MG63 (cell line): ENCODE measurements at regions not wholly inside any gene's neighbourhood (a gene's known extent, or its start where the extent isn't known, plus 50 kb on each side); places are given as distances from the start of the nearest gene placed in this dataset.
A peak's percentile ranks its signal among the peaks of the same experiment; 100 is the strongest.
"Not testable (repeated sequence)": the region's sequence is repeated elsewhere in the genome, so short reads cannot be mapped to it uniquely, and the experiment has no call there.

Experiments used
- DNase-seq: peaks from one replicate; pipeline ENCODE4 v3.0.0-alpha.2; 2020
- H3K27me3 ChIP-seq: fragments of 250-450 bp; sonication (Bioruptor Pico); 2 replicates; pipeline ENCODE4 v1.5.1; 2020; ENCODE audit warnings: mild to moderate bottlenecking, moderate library complexity
- H3K36me3 ChIP-seq: fragments of 250-450 bp; sonication (Bioruptor Pico); 2 replicates; pipeline ENCODE4 v1.5.1; 2020; ENCODE audit warnings: mild to moderate bottlenecking, moderate library complexity
- H3K4me3 ChIP-seq: fragments of 250-450 bp; sonication (Bioruptor Pico); 2 replicates; pipeline ENCODE4 v1.5.1; 2020; ENCODE audit warnings: mild to moderate bottlenecking, moderate library complexity
- H3K9me3 ChIP-seq: fragments of 250-450 bp; sonication (Bioruptor Pico); 2 replicates; pipeline ENCODE4 v1.5.1; 2020; ENCODE audit warnings: mild to moderate bottlenecking, moderate library complexity

DNA sequence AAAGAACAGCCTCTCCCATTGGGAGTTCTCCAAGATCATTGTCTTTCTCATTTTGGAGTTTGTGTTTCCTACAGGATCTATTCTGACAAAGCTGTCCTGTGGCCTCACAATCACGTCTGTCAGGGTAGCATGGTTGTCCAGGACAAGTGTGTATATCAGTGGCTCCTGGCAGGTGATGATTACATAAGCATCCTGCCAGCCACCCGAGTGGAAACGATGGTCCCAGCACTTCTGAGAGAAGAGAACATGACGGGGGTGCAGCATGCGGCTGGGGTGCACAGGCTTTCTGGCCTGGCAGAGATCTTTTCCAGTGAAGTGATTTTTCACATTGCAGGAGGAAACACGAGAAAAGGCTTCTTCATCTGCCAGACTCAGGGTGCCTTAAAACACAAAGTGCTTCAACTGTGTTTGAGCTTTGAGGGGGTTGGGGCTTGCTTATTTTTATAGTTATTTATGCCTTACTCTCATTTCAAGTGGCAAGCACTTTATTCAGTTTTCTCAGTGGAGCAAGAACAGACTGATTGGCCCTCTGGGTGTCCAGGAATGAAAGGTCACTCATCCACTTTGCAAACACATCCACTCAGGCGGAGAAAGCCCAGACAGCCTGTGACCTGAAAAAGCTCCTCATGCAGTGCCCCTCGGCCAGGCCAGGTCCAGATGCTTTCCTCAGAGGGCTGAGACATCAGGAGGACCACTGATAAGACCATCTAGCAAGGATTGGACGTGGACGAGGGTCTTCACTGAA lies 186.0 kb downstream of the DUSP10 start:
- H3K27me3 ChIP-seq, result no peaks in the 10 kb centered on the region
- H3K9me3 ChIP-seq, result no peaks in the 10 kb centered on the region
- H3K4me3 ChIP-seq, result no peak overlapping the region
- no peaks in the 10 kb centered on the region for H3K36me3 ChIP-seq
- DNase-seq, result no peak

DNA sequence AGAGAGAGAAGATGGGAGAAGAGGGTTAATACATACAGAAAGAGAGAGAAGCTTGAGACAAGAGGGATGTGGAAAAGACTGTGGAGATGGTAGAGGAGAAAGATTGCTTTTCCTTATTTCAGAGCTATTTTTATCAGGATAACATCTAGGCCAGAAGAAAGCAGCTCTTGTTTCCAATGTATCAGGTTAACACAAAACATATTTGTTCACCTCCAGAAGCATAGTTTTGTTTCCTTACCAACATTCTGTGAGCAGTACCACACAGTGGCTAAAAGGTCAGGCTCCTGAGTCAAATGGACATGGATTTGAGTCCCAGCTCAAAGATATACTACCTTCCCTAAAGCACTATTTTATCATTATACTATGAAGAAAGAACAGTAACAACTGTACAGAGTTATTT lies 185.5 kb downstream of the DUSP10 start:
- Histone ChIP-seq H3K4me3 (no peak overlapping the region), H3K36me3 (no peaks in the 10 kb centered on the region), H3K9me3 (no peaks in the 10 kb centered on the region), H3K27me3 (no peaks in the 10 kb centered on the region)
- no peak for DNase-seq

DNA sequence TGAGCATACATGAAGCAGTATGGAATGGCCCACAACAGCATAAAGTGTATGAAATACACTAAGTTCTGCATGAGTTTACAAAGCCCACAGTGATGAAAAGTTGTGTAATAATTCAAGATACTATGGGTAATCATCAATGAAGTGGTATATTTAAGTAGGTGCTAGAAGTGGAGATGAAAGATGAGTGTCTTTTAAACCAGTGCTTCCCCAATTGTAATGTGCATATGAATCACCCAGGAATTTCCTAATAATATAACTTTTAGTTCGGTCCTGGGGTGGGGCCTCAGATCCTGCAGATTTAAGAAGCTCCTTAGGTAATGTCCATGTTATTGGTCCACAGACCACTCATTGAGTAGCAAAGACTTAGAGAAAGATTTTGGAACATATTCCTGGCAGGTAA lies 184.9 kb downstream of the DUSP10 start:
- H3K4me3 ChIP-seq, result no peak overlapping the region
- H3K27me3 ChIP-seq, result no peaks in the 10 kb centered on the region
- no peaks in the 10 kb centered on the region for H3K36me3 ChIP-seq
- no peaks in the 10 kb centered on the region for H3K9me3 ChIP-seq
- no peak for DNase-seq

DNA sequence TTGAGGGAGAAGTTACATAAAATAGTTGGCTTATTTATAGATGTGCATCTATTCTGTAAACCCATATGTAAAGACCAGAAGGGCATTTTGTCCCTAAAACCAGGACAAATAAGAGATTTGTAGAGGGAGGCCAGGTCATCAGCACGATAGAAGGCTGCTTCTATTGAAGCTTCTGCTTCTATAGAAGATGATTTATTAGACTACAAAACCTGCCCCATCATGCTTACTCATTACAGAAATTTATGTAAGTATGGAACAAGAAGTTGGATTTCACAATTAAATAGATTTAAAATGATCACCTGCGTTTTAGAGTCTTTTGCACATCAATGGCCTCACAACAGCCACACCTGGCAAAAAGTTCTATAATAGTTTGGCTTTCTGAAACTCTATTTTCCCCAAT lies 183.5 kb downstream of the DUSP10 start:
- no peaks in the 10 kb centered on the region for H3K9me3 ChIP-seq
- no peaks in the 10 kb centered on the region for H3K27me3 ChIP-seq
- H3K36me3 ChIP-seq, result no peaks in the 10 kb centered on the region
- H3K4me3 ChIP-seq, result no peak overlapping the region
- DNase-seq, result no peak

DNA sequence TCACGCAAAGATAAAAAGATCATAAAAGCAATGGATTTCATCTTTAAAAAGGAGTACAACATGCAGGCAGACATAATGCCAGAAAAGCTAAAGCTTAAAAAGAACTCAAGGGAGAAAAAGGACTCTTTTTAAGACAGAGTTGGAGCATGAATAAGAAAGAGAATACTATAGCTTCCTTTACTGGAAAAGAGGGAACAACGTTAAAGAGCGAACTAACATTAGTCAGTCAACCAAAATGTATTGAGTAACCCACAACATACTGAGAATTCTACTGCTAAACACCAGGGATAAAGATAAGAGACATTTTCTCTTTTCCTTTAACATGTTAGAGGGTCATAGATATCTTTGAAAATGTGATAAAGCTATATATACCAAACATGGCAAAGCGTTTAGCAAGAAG lies 182.0 kb downstream of the DUSP10 start:
- H3K27me3 ChIP-seq, result no peaks in the 10 kb centered on the region
- no peak for DNase-seq
- H3K9me3 ChIP-seq, result no peaks in the 10 kb centered on the region
- H3K4me3 ChIP-seq, result no peak overlapping the region
- no peaks in the 10 kb centered on the region for H3K36me3 ChIP-seq

DNA sequence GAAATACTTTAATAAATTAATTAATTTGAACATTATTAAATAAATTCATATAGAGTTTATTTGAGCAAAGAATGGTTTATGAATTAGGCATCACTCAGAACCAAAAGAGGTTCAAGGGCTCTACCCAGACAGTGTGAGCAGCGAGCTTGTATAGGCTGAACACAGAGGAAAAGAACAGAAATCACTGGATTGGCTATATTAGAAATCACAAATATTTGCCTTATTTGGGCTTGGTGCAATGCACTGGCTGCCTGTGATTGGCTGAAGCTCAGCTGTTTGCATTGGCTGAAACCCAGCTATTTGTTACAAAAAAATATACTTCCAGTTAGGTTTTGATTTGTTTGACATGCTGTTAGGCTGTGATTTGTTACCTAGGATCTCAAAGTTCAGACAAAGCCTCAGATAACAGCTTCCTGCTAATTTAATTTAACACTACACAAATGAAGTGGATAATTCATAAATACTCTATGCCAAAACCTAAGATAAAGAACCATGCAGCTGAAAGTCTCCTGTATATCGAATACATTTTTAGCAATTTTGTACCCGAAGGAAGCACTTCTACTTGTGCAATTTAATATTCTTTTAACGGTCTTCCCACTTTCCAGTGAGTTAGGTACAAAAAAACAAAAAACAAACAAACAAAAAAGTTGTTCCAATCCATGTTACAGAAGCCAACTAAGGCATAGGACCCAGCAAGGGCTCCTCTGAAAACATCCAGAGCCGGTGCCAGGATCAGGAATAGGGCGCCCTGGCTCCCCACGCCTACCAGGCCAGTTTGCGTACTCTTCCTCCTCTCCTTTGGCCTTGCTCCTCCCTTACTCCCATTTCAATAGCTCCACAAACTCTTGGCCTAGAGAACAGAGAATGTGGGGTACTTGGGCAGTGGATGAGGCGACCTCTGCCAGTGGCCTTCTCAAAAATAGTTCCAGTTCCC lies 179.1 kb downstream of the DUSP10 start:
- H3K27me3 ChIP-seq, result no peaks in the 10 kb centered on the region
- no peaks in the 10 kb centered on the region for H3K36me3 ChIP-seq
- H3K4me3 ChIP-seq, result no peak overlapping the region
- DNase-seq, result no peak
- no peaks in the 10 kb centered on the region for H3K9me3 ChIP-seq

DNA sequence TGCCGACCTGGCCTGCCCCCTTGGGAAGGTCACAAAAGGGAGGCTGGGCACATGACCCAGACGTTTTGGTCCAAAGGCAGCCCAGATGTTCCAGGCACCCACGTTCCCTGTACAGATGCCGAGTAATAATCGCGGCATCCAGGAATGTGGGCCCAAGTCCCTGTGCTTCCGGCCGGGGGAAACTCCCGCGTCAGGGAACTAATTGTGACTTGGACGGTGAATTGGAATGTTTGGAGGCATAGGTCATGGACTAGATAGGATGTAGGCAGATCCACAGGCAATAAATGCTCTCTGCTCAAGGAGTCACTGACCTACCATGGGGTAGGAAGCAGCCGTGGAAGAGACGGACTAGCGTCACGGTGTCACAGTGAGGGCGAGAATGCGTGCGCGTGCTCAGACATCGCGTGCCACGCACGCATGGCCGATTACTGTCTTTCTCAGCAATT lies 178.4 kb downstream of the DUSP10 start:
- H3K27me3 ChIP-seq, result no peaks in the 10 kb centered on the region

DNA sequence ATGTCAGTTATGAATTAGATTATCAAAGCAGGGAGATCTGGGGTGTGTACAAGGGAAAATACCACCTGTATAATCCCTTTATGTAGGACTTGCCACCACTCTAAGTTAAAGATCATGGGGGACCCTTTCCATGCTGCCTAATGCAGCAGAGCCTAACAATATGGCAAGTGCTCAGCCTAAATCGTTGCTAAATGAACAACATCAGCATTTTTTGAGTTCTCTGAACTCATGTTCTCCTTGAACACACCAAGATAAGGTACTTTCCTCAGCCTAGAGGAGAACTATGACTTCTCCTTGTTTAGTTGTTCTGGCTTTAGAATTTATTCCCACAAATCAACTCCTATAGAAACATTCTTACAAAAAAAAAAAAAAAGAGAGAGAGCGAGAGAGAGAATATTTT lies 177.0 kb downstream of the DUSP10 start:
- H3K36me3 ChIP-seq, result no peaks in the 10 kb centered on the region
- H3K27me3 ChIP-seq, result no peaks in the 10 kb centered on the region
- DNase-seq, result no peak
- H3K4me3 ChIP-seq, result no peak overlapping the region
- H3K9me3 ChIP-seq, result no peaks in the 10 kb centered on the region

More for the DNA sequence above, 178.4 kb downstream of the DUSP10 start:
- no peak for DNase-seq
- Histone ChIP-seq H3K36me3 (no peaks in the 10 kb centered on the region), H3K4me3 (no peak overlapping the region), H3K9me3 (no peaks in the 10 kb centered on the region)

DNA sequence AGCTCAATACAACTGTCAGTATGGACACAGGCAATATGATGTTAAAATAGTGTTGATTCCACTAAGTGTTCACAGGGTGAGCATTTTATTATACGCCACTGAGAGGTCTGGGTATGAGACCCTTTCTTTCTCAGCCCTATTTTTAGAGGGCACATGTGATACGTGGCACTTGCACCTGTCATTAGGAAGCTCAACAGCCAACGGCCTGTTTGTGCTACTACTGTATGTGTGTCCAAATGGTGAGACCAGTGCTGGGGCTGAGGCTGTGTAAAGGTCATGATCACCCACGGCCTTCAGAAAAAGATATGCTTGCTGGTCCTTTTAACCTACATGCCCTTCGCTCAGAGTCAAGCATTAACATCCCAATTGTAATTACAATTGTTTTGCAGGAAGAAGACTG lies 176.2 kb downstream of the DUSP10 start:
- DNase-seq, result no peak
- Histone ChIP-seq H3K4me3 (no peak overlapping the region), H3K27me3 (no peaks in the 10 kb centered on the region), H3K9me3 (no peaks in the 10 kb centered on the region), H3K36me3 (no peaks in the 10 kb centered on the region)

DNA sequence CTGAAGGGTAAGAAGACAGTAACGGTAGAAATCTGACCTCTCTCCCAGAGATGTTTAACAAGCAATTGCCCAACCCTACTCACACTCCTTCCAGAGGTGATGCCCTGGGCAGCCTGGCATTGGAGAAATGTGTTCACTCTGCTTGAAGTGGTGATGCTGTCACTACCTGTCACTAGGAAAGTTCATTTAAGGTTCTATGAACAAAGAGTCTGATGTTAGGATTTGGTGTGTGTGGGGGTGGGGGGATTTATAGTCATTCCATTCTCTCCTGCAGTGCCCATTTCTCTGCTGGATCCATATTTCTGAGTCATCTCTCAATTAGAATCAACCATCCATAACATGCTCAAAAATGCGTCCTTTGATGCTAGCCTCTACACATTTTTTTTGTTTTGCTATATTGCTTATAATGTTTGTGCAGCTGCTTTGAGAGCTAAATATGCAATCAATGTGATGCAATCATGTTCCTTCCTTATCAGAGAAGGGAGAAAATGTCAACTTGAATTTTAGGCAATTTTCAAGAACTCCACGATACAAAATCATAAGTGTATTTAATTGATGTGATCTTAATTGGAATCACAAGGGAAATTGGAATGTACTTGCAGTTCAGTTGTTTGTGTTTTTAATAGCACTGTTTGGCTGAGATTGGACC lies 173.9 kb downstream of the DUSP10 start:
- H3K4me3 ChIP-seq, result no peak overlapping the region
- no peaks in the 10 kb centered on the region for H3K36me3 ChIP-seq
- no peak for DNase-seq
- H3K27me3 ChIP-seq, result no peaks in the 10 kb centered on the region
- no peaks in the 10 kb centered on the region for H3K9me3 ChIP-seq

DNA sequence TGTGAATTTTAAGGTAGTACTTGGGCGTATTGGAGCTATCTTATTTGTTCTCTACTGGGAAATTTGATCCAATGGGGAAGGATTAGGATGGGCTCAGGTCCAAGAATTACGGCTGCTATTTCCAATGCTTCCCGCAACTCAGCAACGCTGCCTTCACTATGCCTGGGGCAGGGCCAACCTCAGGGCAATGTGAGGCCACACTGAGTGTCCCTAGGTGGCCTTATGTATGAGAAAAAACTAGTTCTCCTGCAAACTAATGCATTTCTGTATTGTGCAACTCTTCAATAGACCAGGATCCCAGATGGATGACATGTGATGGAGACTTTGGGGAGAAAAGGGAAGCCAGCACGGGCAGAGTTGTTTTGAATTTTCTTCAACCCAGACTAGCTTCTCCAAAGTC lies 168.1 kb downstream of the DUSP10 start:
- Histone ChIP-seq H3K36me3 (no peaks in the 10 kb centered on the region), H3K9me3 (no peaks in the 10 kb centered on the region), H3K4me3 (no peak overlapping the region), H3K27me3 (no peaks in the 10 kb centered on the region)
- no peak for DNase-seq

DNA sequence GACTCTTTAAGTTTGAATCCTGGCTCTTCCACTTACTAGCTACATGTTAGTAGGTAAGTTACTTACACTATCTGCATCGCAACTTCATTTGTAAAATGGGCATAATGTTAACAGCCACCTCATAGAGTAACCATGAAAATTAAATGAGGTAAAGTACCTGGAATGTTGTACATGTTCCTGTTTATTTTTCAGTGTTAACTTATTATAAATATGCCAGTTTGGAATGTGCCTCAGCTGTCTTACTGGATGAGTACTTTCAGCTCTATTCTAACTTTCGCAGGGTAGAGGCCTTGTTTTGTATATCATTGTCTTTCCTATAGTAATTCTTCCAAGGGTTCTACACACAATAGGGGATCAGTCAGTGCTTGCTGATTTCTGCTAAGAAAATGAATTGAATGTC lies 167.4 kb downstream of the DUSP10 start:
- Histone ChIP-seq H3K27me3 (no peaks in the 10 kb centered on the region), H3K36me3 (no peaks in the 10 kb centered on the region), H3K9me3 (no peaks in the 10 kb centered on the region), H3K4me3 (no peak overlapping the region)
- DNase-seq, result no peak

DNA sequence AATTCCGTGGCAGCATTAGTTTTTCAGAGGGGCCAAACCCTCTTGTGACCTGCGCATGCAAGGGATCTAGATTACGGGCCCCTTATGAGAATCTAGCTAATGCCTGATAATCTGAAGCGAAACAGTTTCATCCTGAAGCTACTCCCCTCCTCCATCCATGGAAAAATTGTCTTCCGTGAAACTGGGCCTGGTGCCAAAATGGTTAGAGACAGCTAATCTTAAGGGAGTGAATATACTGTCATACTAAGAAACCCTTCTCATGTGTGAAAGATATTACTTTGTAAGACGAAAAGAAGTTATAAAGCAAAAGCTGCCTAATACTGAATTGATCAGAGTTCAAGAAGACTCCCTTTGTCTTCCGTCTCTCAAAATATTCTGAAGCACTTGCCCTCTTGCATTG lies 166.3 kb downstream of the DUSP10 start:
- DNase-seq, result no peak
- H3K27me3 ChIP-seq, result no peaks in the 10 kb centered on the region
- H3K9me3 ChIP-seq, result no peaks in the 10 kb centered on the region
- H3K36me3 ChIP-seq, result no peaks in the 10 kb centered on the region
- no peak overlapping the region for H3K4me3 ChIP-seq

DNA sequence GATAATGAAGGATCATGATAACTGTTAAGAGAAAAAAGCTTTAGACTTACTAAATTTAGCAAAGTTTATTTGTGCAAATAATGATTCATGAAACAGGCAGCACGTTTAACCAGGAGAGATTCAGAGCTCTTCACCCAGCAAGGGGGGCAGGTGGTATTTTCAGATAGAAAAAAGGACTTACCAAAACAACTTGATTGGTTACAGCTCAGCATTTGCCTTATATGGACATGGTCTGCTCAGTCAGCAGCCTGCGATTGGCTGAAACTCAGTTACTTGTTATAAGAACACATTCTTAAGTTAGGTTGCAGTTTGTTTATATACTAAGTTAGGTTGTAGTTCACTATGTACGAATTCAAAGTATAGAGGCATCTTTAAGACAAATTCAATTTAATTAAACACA lies 165.6 kb downstream of the DUSP10 start:
- Histone ChIP-seq H3K27me3 (no peaks in the 10 kb centered on the region), H3K4me3 (no peak overlapping the region), H3K36me3 (no peaks in the 10 kb centered on the region), H3K9me3 (no peaks in the 10 kb centered on the region)
- DNase-seq, result peak; percentile 44

DNA sequence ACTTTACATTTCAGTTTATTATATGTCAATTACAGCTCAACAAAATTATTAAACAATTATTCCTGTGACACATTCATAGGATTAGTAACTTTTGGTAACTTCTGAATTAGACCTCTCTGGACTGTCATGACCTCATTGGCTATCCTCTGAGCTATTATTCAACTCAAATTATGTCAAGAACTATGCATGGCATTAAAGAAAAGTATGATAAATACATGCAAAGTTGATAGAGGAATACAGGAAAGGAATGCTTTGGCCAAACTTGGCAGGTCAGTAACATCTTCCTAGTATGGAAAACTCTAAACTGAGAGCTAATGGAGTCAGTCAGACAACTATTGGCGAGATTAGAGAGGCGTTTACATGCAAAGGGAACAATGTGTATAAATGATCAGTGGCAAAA lies 158.4 kb downstream of the DUSP10 start:
- H3K9me3 ChIP-seq, result no peaks in the 10 kb centered on the region
- no peaks in the 10 kb centered on the region for H3K36me3 ChIP-seq
- no peak overlapping the region for H3K4me3 ChIP-seq
- no peaks in the 10 kb centered on the region for H3K27me3 ChIP-seq
- no peak for DNase-seq

DNA sequence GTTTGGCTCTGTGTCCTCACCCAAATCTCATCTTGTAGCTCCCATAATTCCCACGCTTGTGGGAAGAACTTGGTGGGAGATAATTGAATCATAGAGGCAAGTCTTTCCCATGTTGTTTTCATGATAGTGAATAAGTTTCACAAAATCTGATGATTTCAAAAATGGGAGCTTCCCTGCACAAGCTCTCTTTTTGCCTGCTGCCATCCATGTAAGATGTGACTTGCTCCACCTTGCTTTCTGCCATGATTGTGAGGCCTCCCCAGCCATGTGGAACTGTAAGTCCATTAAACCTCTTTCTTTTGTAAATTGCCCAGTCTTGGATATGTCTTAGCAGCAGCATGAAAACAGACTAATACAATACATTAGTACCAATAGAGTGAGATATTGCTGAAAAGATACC lies 154.9 kb downstream of the DUSP10 start:
- not testable (repeated sequence) for H3K4me3 ChIP-seq, H3K27me3 ChIP-seq, DNase-seq, H3K36me3 ChIP-seq, H3K9me3 ChIP-seq

DNA sequence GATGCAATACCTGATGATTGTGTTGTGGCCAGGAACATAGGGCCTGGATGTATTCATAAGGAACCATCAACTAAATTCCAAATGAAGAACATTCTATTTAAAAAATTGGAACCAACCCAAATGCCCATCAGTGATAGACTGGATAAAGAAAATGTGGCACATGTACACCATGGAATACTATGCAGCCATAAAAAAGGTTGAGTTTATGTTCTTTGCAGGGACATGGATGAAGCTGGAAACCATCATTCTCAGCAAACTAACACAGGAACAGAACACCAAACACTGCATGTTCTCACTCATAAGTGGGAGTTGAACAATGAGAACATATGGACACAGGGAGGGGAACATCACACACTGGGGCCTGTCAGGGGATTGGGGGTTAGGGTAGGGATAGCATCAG lies 150.6 kb downstream of the DUSP10 start:
- H3K27me3 ChIP-seq, H3K9me3 ChIP-seq, DNase-seq, H3K36me3 ChIP-seq, H3K4me3 ChIP-seq: not testable (repeated sequence)
